AG04450 (cell line): ENCODE measurements at regions not wholly inside any gene's neighbourhood (a gene's known extent, or its start where the extent isn't known, plus 50 kb on each side); places are given as distances from the start of the nearest gene placed in this dataset.

Experiments used
- CTCF ChIA-PET: fragments of 300-600, 350-600 bp; formaldehyde crosslinking; extraction: SDS; loops from one replicate; lab custom pipeline; 2022; ENCODE audit warnings: antibody characterized with exemption, inconsistent platforms; lab: Charles Lee
- POLR2A ChIA-PET: fragments of 350-600 bp; formaldehyde crosslinking; extraction: SDS; loops from one replicate; lab custom pipeline; 2021; ENCODE audit warnings: antibody characterized with exemption, inconsistent platforms; lab: Yijun Ruan, JAX
- DNase-seq: peaks from one replicate; pipeline ENCODE4 v3.0.0-alpha.2; 2011; ENCODE audit warnings: low read depth, low spot score
- H3K27ac ChIP-seq: one replicate; pipeline ENCODE4 v1.5.1; 2012; ENCODE audit warnings: low read depth, low read length, control low read depth
- H3K27me3 ChIP-seq: one replicate; pipeline ENCODE4 v1.6.0; 2012; ENCODE audit warnings: low read length; ENCODE audit not compliant: control insufficient read depth, insufficient read depth
- H3K4me3 ChIP-seq: 2 replicates; pipeline ENCODE4 v1.5.1; 2011; ENCODE audit warnings: mild to moderate bottlenecking, low read depth, low read length, control low read depth
- H3K9me3 ChIP-seq: 2 replicates; pipeline ENCODE4 v1.5.1; 2012; ENCODE audit warnings: low read length; ENCODE audit not compliant: control insufficient read depth, insufficient read depth
- CTCF ChIP-seq: IDR thresholded peaks from 2 replicates; pipeline ENCODE4 v1.5.1; 2011; ENCODE audit warnings: low read depth, low read length, control low read depth, inconsistent platforms

- CTCF ChIA-PET, result no interaction called here
- TF ChIP-seq CTCF, result no peak
- no peaks in the 10 kb centered on the region; the same call in 1 of the 2 replicates for H3K9me3 ChIP-seq
- POLR2A ChIA-PET, result no interaction called here
- H3K27ac ChIP-seq, result no peak overlapping the region
- no peak for DNase-seq
- H3K4me3 ChIP-seq, result no peak overlapping the region
- no peaks in the 10 kb centered on the region for H3K27me3 ChIP-seq
Observed at GRCh38 chr2:217151509-217152206, 291.8 kb upstream of the TNP1 start.

GRCh38 chr2:217150236-217150635 is 290.4 kb upstream of the TNP1 start:
- H3K27me3 ChIP-seq, result no peaks in the 10 kb centered on the region
- ChIA-PET CTCF (interaction anchor here (0.6 kb wide), 1 partner anchor 544 kb away, joined by 5 read pairs; no protein-coding TSS in a partner anchor), POLR2A (interaction anchor here (0.8 kb wide), 1 partner anchor 241 kb away, joined by 3 read pairs; no protein-coding TSS in a partner anchor)
- peak overlapping the region; percentile 76 for H3K27ac ChIP-seq
- no peak overlapping the region for H3K4me3 ChIP-seq
- peak; percentile 42 for DNase-seq
- TF ChIP-seq CTCF, result no peak
- no peaks in the 10 kb centered on the region; the same call in 1 of the 2 replicates for H3K9me3 ChIP-seq

GRCh38 chr2:217149087-217149660 is 289.3 kb upstream of the TNP1 start:
- H3K27me3 ChIP-seq, result no peaks in the 10 kb centered on the region
- CTCF ChIA-PET, result interaction anchor here (0.6 to 0.8 kb wide), 5 partner anchors 20 to 543 kb away, joined by 3 to 5 read pairs (median 3); no protein-coding TSS in a partner anchor
- H3K4me3 ChIP-seq, result no peak overlapping the region
- no peak for DNase-seq
- no peaks in the 10 kb centered on the region; the same call in 1 of the 2 replicates for H3K9me3 ChIP-seq
- no peak for TF ChIP-seq CTCF
- no peak overlapping the region for H3K27ac ChIP-seq
- POLR2A ChIA-PET, result no interaction called here

GRCh38 chr2:217147818-217148217 is 288.0 kb upstream of the TNP1 start:
- POLR2A ChIA-PET, result interaction anchor here (1.0 kb wide), 1 partner anchor 453 kb away, joined by 4 read pairs; the partner anchor contains the start of gene IGFBP5
- Histone ChIP-seq H3K4me3 (no peak overlapping the region), H3K27me3 (no peaks in the 10 kb centered on the region), H3K9me3 (no peaks in the 10 kb centered on the region; the same call in 1 of the 2 replicates), H3K27ac (no peak overlapping the region)
- DNase-seq, result no peak
- no peak for TF ChIP-seq CTCF
- CTCF ChIA-PET, result interaction anchor here (0.9 to 1.2 kb wide), 2 partner anchors 18 to 460 kb away, joined by 3 to 5 read pairs; no protein-coding TSS in a partner anchor

- H3K9me3 ChIP-seq, result no peaks in the 10 kb centered on the region; the same call in 1 of the 2 replicates
- H3K27me3 ChIP-seq, result no peaks in the 10 kb centered on the region
- no peak overlapping the region for H3K4me3 ChIP-seq
- DNase-seq, result no peak
- ChIA-PET CTCF (interaction anchor here (1.2 kb wide), 1 partner anchor 19 kb away, joined by 5 read pairs; no protein-coding TSS in a partner anchor), POLR2A (no interaction called here)
- no peak for TF ChIP-seq CTCF
- H3K27ac ChIP-seq, result no peak overlapping the region
Observed at GRCh38 chr2:217146956-217147355, 287.1 kb upstream of the TNP1 start.
